ENCODE measurements at regions not wholly inside any gene's neighbourhood (a gene's known extent, or its start where the extent isn't known, plus 50 kb on each side); places are given as distances from the start of the nearest gene placed in this dataset.

DNA sequence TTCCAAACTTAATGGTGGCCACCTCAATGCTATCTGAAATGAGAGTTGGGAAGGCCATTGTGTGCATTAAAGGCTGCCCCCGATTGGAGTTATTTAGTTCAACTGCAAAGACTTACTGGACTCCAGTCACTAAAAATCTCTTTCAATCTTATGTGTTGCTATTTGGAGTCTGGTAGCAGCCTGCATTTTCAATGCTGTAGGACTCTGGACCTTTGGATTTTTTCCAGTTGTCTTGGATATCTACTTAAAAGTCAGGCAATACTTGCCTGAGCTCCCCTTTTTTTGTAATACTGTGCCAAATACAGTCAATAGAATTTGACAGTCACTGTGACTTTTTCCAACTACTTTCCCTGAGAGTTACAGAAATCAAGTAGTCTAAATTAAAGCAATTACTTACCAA, 281.9 kb downstream of the TRIB2 start:
- TF ChIP-seq, protein P1, sequence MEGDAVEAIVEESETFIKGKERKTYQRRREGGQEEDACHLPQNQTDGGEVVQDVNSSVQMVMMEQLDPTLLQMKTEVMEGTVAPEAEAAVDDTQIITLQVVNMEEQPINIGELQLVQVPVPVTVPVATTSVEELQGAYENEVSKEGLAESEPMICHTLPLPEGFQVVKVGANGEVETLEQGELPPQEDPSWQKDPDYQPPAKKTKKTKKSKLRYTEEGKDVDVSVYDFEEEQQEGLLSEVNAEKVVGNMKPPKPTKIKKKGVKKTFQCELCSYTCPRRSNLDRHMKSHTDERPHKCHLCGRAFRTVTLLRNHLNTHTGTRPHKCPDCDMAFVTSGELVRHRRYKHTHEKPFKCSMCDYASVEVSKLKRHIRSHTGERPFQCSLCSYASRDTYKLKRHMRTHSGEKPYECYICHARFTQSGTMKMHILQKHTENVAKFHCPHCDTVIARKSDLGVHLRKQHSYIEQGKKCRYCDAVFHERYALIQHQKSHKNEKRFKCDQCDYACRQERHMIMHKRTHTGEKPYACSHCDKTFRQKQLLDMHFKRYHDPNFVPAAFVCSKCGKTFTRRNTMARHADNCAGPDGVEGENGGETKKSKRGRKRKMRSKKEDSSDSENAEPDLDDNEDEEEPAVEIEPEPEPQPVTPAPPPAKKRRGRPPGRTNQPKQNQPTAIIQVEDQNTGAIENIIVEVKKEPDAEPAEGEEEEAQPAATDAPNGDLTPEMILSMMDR (conservative IDR thresholded peaks at IDR 0.05; ENCODE audit: low read length): no peak
- TF ChIP-seq EZH2phosphoT487 (IDR thresholded peaks at IDR 0.05; ENCODE audit: borderline replicate concordance, low read depth, low read length): no peak
